ENCODE measurements at regions not wholly inside any gene's neighbourhood (a gene's known extent, or its start where the extent isn't known, plus 50 kb on each side); places are given as distances from the start of the nearest gene placed in this dataset.

DNA sequence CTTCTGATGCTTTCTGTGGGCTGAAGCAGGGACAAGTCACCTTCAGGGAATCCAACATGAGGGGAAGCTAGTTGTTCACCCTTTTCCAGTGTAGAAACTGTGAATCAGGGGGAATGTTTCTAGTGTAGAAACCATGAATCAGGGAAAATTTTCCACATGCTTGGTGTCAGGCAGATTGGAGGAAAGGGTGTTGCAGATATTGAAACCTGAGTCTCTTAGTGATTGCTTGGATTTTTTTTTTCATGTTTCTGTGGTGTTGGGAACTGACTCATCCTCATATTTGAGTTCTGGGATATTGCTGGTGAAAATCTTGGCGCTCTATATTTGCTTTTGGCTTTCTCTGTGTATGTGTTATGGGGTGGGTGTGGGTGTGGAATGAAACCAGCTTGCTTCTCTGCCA is 144.5 kb upstream of the FBXO33 start:
- ChIA-PET CTCF (no interaction called here), POLR2A (no interaction called here)
- Histone ChIP-seq H3K36me3 (ENCODE audit: control insufficient read depth, insufficient read depth, low read length) (no peaks in the 10 kb centered on the region), H3K4me3 (ENCODE audit: low read depth, low read length) (no peak overlapping the region), H3K27me3 (ENCODE audit: control insufficient read depth, insufficient read depth, low read length) (no peaks in the 10 kb centered on the region)
- DNase-seq (ENCODE audit: low read depth), result no peak
- TF ChIP-seq, protein P1, sequence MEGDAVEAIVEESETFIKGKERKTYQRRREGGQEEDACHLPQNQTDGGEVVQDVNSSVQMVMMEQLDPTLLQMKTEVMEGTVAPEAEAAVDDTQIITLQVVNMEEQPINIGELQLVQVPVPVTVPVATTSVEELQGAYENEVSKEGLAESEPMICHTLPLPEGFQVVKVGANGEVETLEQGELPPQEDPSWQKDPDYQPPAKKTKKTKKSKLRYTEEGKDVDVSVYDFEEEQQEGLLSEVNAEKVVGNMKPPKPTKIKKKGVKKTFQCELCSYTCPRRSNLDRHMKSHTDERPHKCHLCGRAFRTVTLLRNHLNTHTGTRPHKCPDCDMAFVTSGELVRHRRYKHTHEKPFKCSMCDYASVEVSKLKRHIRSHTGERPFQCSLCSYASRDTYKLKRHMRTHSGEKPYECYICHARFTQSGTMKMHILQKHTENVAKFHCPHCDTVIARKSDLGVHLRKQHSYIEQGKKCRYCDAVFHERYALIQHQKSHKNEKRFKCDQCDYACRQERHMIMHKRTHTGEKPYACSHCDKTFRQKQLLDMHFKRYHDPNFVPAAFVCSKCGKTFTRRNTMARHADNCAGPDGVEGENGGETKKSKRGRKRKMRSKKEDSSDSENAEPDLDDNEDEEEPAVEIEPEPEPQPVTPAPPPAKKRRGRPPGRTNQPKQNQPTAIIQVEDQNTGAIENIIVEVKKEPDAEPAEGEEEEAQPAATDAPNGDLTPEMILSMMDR (IDR thresholded peaks at IDR 0.05; ENCODE audit: insufficient read depth, low read depth, low read length), result no peak

DNA sequence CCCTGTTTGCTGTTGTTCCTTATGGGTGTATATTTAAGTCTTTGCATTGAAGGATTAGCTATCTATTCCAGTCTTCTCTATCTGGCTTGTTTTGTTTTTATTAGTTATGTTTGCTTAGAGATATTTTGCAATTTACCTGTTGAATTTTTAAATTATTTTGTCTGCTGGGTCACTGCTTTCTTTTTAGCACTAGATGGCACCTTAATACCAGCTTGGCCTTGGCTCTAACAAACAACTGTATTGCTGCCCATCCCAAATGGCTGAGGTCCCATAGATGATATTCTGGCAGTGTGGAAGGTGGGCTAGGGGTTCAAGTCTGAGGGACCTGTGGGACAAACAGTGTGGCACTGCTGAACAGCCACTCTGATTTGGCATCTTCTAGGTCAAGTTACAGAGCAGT is 144.0 kb upstream of the FBXO33 start:
- no peak overlapping the region for H3K4me3 ChIP-seq (ENCODE audit: low read depth, low read length)
- ChIA-PET CTCF (no interaction called here), POLR2A (no interaction called here)
- H3K27me3 ChIP-seq (ENCODE audit: control insufficient read depth, insufficient read depth, low read length), result no peaks in the 10 kb centered on the region
- H3K36me3 ChIP-seq (ENCODE audit: control insufficient read depth, insufficient read depth, low read length), result no peaks in the 10 kb centered on the region
- TF ChIP-seq, protein P1 (IDR thresholded peaks at IDR 0.05; ENCODE audit: insufficient read depth, low read depth, low read length), result no peak
- DNase-seq (ENCODE audit: low read depth), result no peak

DNA sequence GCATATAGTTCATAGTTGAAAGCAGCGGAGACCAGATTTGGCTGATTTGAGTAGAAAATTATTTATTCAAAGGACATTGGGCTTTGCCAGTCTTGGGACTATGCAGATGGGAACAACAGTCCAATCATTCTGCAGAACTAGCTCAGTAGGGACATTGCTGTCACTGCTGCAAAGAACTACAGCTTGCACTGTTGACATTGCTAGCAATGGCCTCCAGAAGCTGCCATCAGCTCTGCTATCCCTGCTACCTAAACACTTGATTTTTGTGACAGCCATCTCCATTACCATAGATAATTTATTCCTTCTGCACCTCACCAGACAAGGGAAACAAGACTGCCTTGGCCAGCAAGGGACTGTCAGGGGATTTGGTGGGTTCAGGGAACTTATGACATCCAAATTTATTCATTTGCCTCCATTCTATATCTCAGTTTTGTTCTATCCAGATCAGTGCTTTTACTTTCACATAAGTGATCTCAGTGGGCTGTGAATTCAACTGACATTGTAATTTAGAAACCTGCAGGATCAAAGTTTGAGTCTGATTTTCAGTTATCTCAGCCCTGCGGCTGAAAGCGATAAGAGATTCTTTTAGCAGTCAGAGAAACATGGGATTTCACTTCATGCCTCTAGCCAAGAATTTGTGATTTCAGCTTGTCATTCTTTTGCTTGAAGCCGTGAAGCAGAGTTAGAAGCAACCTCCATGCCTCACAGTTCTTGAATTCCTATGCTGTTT is 136.7 kb upstream of the FBXO33 start:
- H3K4me3 ChIP-seq (ENCODE audit: low read depth, low read length), result no peak overlapping the region
- H3K27me3 ChIP-seq (ENCODE audit: control insufficient read depth, insufficient read depth, low read length), result no peaks in the 10 kb centered on the region
- TF ChIP-seq, protein P1 (IDR thresholded peaks at IDR 0.05; ENCODE audit: insufficient read depth, low read depth, low read length), result no peak
- ChIA-PET CTCF (no interaction called here), POLR2A (no interaction called here)
- no peaks in the 10 kb centered on the region for H3K36me3 ChIP-seq (ENCODE audit: control insufficient read depth, insufficient read depth, low read length)
- DNase-seq (ENCODE audit: low read depth), result no peak

DNA sequence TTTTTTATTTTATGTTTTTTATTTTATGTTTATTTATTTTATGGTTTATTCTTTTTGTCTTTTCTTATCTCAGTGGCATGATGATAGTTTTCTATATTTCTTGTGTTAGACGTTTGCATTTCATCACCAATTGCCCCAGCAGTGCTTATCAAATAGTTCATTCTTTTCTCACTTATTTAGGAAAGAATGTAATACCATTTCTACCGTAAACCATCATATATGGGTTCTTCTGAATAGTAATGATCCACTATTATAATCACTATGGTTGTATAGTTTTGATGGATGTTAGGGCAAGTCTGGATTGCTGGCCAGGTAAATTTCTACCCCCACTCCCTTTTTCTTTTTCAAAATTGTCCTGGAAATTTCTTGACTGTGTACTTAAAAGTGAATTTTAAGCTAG is 134.6 kb upstream of the FBXO33 start:
- TF ChIP-seq, protein P1 (IDR thresholded peaks at IDR 0.05; ENCODE audit: insufficient read depth, low read depth, low read length), result no peak
- ChIA-PET POLR2A (no interaction called here), CTCF (no interaction called here)
- DNase-seq (ENCODE audit: low read depth), result no peak
- Histone ChIP-seq H3K27me3 (ENCODE audit: control insufficient read depth, insufficient read depth, low read length) (no peaks in the 10 kb centered on the region), H3K36me3 (ENCODE audit: control insufficient read depth, insufficient read depth, low read length) (no peaks in the 10 kb centered on the region), H3K4me3 (ENCODE audit: low read depth, low read length) (no peak overlapping the region)

DNA sequence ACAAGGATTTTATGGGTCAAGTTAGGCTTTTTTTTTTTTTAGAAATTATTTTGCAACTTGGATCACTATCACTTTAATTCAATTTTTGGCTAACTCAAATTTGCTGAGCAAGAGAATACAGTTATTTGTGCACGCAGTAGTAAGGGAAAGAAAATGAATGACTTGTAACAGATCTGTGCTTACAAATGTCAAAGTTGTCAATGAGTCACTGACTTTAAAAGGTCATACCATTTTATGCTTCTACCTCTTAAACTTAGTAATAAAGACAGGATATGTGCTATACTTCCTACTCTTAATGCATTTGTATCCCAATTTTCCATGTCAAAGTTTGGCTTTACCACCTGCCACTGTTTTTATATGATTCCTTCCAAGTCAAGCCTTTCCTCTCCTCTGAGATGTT is 131.1 kb upstream of the FBXO33 start:
- Histone ChIP-seq H3K36me3 (ENCODE audit: control insufficient read depth, insufficient read depth, low read length) (no peaks in the 10 kb centered on the region), H3K4me3 (ENCODE audit: low read depth, low read length) (no peak overlapping the region), H3K27me3 (ENCODE audit: control insufficient read depth, insufficient read depth, low read length) (no peaks in the 10 kb centered on the region)
- TF ChIP-seq, protein P1 (IDR thresholded peaks at IDR 0.05; ENCODE audit: insufficient read depth, low read depth, low read length), result no peak
- DNase-seq (ENCODE audit: low read depth), result no peak
- ChIA-PET CTCF (no interaction called here), POLR2A (no interaction called here)
